ENCODE measurements at regions not wholly inside any gene's neighbourhood (a gene's known extent, or its start where the extent isn't known, plus 50 kb on each side); places are given as distances from the start of the nearest gene placed in this dataset.
"Not testable (repeated sequence)": the region's sequence is repeated elsewhere in the genome, so short reads cannot be mapped to it uniquely, and the experiment has no call there.

GRCh38 chr7:79619216-79619615 is 165.7 kb upstream of the MAGI2 start:
- no peak for DNase-seq

- DNase-seq = no peak
Observed at GRCh38 chr7:79615871-79616640, 162.6 kb upstream of the MAGI2 start.

GRCh38 chr7:79615466-79615865 is 162.0 kb upstream of the MAGI2 start:
- DNase-seq = no peak

GRCh38 chr7:79612903-79613302 is 159.4 kb upstream of the MAGI2 start:
- DNase-seq = no peak

GRCh38 chr7:79612022-79612421 is 158.6 kb upstream of the MAGI2 start:
- no peak for DNase-seq

GRCh38 chr7:79610748-79611304 is 157.4 kb upstream of the MAGI2 start:
- DNase-seq = no peak

- no peak for DNase-seq
Observed at GRCh38 chr7:79610313-79610712, 156.8 kb upstream of the MAGI2 start.

- DNase-seq = no peak
Observed at GRCh38 chr7:79608005-79608404, 154.5 kb upstream of the MAGI2 start.

GRCh38 chr7:79604841-79605240 is 151.4 kb upstream of the MAGI2 start:
- DNase-seq = no peak

GRCh38 chr7:79598351-79598750 is 144.9 kb upstream of the MAGI2 start:
- no peak for DNase-seq

- not testable (repeated sequence) for DNase-seq
Observed at GRCh38 chr7:79594671-79595070, 141.2 kb upstream of the MAGI2 start.

- peak; percentile 43 for DNase-seq
Observed at GRCh38 chr7:79593866-79594301, 140.4 kb upstream of the MAGI2 start.

- no peak for DNase-seq
Observed at GRCh38 chr7:79590916-79591623, 137.6 kb upstream of the MAGI2 start.

GRCh38 chr7:79590391-79590790 is 136.9 kb upstream of the MAGI2 start:
- DNase-seq = no peak

GRCh38 chr7:79570903-79571302 is 117.4 kb upstream of the MAGI2 start:
- no peak for DNase-seq

GRCh38 chr7:79563821-79564522 is 110.5 kb upstream of the MAGI2 start:
- no peak for DNase-seq

- DNase-seq = no peak
Observed at GRCh38 chr7:79555571-79555970, 102.1 kb upstream of the MAGI2 start.

GRCh38 chr7:79553811-79554555 is 100.5 kb upstream of the MAGI2 start:
- DNase-seq = no peak

- no peak for DNase-seq
Observed at GRCh38 chr7:79552463-79552862, 99.0 kb upstream of the MAGI2 start.

GRCh38 chr7:79548727-79549126 is 95.3 kb upstream of the MAGI2 start:
- DNase-seq = no peak

- no peak for DNase-seq
Observed at GRCh38 chr7:79547132-79547531, 93.7 kb upstream of the MAGI2 start.

- no peak for DNase-seq
Observed at GRCh38 chr7:79540592-79540991, 87.1 kb upstream of the MAGI2 start.

All from hindlimb muscle (tissue), 1 donor.